CD8-positive, alpha-beta memory T cell (primary cell): ENCODE measurements at regions not wholly inside any gene's neighbourhood (a gene's known extent, or its start where the extent isn't known, plus 50 kb on each side); places are given as distances from the start of the nearest gene placed in this dataset.
"Not testable (repeated sequence)": the region's sequence is repeated elsewhere in the genome, so short reads cannot be mapped to it uniquely, and the experiment has no call there.

Experiments used
- CTCF ChIA-PET: fragments of 350-600 bp; sonication (Branson Sonifier 250); formaldehyde crosslinking; loops from one replicate; lab custom pipeline; 2021; ENCODE audit warnings: antibody characterized with exemption; lab: Charles Lee
- POLR2A ChIA-PET: fragments of 350-600 bp; sonication (Branson Sonifier 250); formaldehyde crosslinking; loops from one replicate; lab custom pipeline; 2021; ENCODE audit warnings: antibody characterized with exemption; lab: Charles Lee
- DNase-seq, 5 donors: peaks; one replicate each; pipeline versions ENCODE4 v3.0.0 to v3.0.0-alpha.2; 2020 to 2022; ENCODE audit warnings: mixed read lengths in 1 of 5
- H3K27ac ChIP-seq: one replicate; pipeline ENCODE4 v1.7.0; 2013; ENCODE audit warnings: low read depth, mild to moderate bottlenecking, low read length, moderate library complexity
- H3K27me3 ChIP-seq: 2 replicates; pipeline ENCODE4 v1.7.0; 2013; ENCODE audit warnings: low read length, mild to moderate bottlenecking; ENCODE audit not compliant: insufficient read depth, poor library complexity, severe bottlenecking
- H3K36me3 ChIP-seq: 2 replicates; pipeline ENCODE4 v1.7.0; 2013; ENCODE audit warnings: mild to moderate bottlenecking, low read length, moderate library complexity; ENCODE audit not compliant: insufficient read depth
- H3K4me1 ChIP-seq: 2 replicates; pipeline ENCODE4 v1.7.0; 2013; ENCODE audit warnings: mild to moderate bottlenecking, low read length, moderate library complexity; ENCODE audit not compliant: insufficient read depth
- H3K4me3 ChIP-seq: 2 replicates; pipeline ENCODE4 v1.7.0; 2013; ENCODE audit warnings: mild to moderate bottlenecking, low read length
- H3K9me3 ChIP-seq: 2 replicates; pipeline ENCODE4 v1.7.0; 2013; ENCODE audit warnings: mild to moderate bottlenecking, low read length
- H3K27ac Mint-ChIP-seq, 8 donors: one replicate each; pipeline ENCODE4 v1.8.0; 2020 to 2021; ENCODE audit warnings: mixed read lengths in 8 of 8, mild to moderate bottlenecking in 6 of 8, inconsistent platforms in 3 of 8, moderate library complexity in 3 of 8
- H3K27me3 Mint-ChIP-seq, 2 donors: one replicate each; pipeline ENCODE4 v1.8.0; 2020 to 2021; ENCODE audit warnings: mixed read lengths in 2 of 2, mild to moderate bottlenecking in 1 of 2, moderate library complexity in 1 of 2
- H3K36me3 Mint-ChIP-seq, 3 donors: one replicate each; pipeline ENCODE4 v1.8.0; 2020 to 2021; ENCODE audit warnings: mixed read lengths in 3 of 3, inconsistent platforms in 1 of 3, mild to moderate bottlenecking in 1 of 3
- H3K4me1 Mint-ChIP-seq, 3 donors: one replicate each; pipeline ENCODE4 v1.8.0; 2020 to 2021; ENCODE audit warnings: mixed read lengths in 3 of 3, inconsistent platforms in 1 of 3, mild to moderate bottlenecking in 1 of 3
- H3K4me3 Mint-ChIP-seq, 7 donors: one replicate each; pipeline ENCODE4 v1.8.0; 2020 to 2021; ENCODE audit warnings: mixed read lengths in 7 of 7, mild to moderate bottlenecking in 6 of 7, moderate library complexity in 4 of 7, inconsistent platforms in 2 of 7
- H3K9me3 Mint-ChIP-seq, 5 donors: one replicate each; pipeline ENCODE4 v1.8.0; 2020 to 2022; ENCODE audit warnings: mixed read lengths in 5 of 5, mild to moderate bottlenecking in 3 of 5, moderate library complexity in 2 of 5, inconsistent platforms in 1 of 5

GRCh38 chr7:77484785-77485184 is 52.3 kb upstream of the PTPN12 start:
- no peak overlapping the region for H3K27ac Mint-ChIP-seq
- Histone ChIP-seq H3K36me3 (no peaks in the 10 kb centered on the region), H3K9me3 (no peaks in the 10 kb centered on the region), H3K4me1 (peaks cover 4% of the 10 kb centered on the region), H3K27ac (no peak overlapping the region), H3K4me3 (no peak overlapping the region), H3K27me3 (no peaks in the 10 kb centered on the region)
- H3K27me3 Mint-ChIP-seq, result peaks cover 2 to 20% of the 10 kb centered on the region in 2 donors
- POLR2A ChIA-PET, result no interaction called here
- H3K4me1 Mint-ChIP-seq, result peaks cover 5 to 7% (median 6%) of the 10 kb centered on the region in 3 donors
- no peaks in the 10 kb centered on the region for H3K9me3 Mint-ChIP-seq
- H3K4me3 Mint-ChIP-seq, result no peak overlapping the region
- no peaks in the 10 kb centered on the region for H3K36me3 Mint-ChIP-seq
- CTCF ChIA-PET, result no interaction called here
- DNase-seq, result no peak

- H3K27me3 ChIP-seq, result no peaks in the 10 kb centered on the region
- ChIA-PET CTCF (interaction anchor here (0.9 kb wide), 1 partner anchor 8 kb away, joined by 3 read pairs; no protein-coding TSS in a partner anchor), POLR2A (no interaction called here)
- no peaks in the 10 kb centered on the region for H3K36me3 ChIP-seq
- H3K9me3 ChIP-seq, result no peaks in the 10 kb centered on the region
- H3K36me3 Mint-ChIP-seq, result no peaks in the 10 kb centered on the region
- H3K4me1 Mint-ChIP-seq, result peaks cover 5 to 7% (median 6%) of the 10 kb centered on the region in 3 donors
- H3K4me3 Mint-ChIP-seq, result no peak overlapping the region
- no peak overlapping the region for H3K27ac Mint-ChIP-seq
- no peak for DNase-seq
- peaks cover 4% of the 10 kb centered on the region for H3K4me1 ChIP-seq
- H3K4me3 ChIP-seq, result no peak overlapping the region
- no peak overlapping the region for H3K27ac ChIP-seq
- peaks cover 2 to 18% of the 10 kb centered on the region in 2 donors for H3K27me3 Mint-ChIP-seq
- no peaks in the 10 kb centered on the region for H3K9me3 Mint-ChIP-seq
Observed at GRCh38 chr7:77482015-77482414, 55.1 kb upstream of the PTPN12 start.

DNA sequence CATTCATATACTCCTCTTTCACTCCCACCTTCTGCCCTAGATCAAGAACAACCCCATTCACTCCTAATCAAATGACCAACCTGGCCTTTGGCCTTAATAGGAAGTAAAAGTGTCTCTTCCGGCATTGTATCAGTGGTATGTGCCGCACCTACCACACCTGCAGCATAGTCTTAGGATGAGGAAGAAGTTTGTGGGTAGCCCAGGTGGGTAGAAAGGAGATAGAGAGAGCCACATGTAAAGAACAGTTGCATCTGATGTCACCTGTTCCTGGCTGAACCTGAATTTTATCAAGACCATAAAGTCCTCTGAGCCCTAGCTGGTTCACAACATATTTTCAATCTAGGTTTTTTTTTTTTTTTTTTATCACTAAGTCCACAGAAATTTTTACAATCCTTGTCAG is 55.5 kb upstream of the PTPN12 start:
- DNase-seq, result peak in 1 of 5 donors; percentile 28
- Mint-ChIP-seq H3K4me1 (peaks cover 5 to 7% (median 6%) of the 10 kb centered on the region in 3 donors), H3K36me3 (no peaks in the 10 kb centered on the region), H3K9me3 (no peaks in the 10 kb centered on the region), H3K27ac (no peak overlapping the region), H3K4me3 (no peak overlapping the region), H3K27me3 (peaks cover 2 to 14% of the 10 kb centered on the region in 2 donors)
- CTCF ChIA-PET, result no interaction called here
- Histone ChIP-seq H3K27ac (no peak overlapping the region), H3K27me3 (no peaks in the 10 kb centered on the region), H3K36me3 (no peaks in the 10 kb centered on the region), H3K9me3 (no peaks in the 10 kb centered on the region), H3K4me3 (no peak overlapping the region), H3K4me1 (peaks cover 4% of the 10 kb centered on the region)
- POLR2A ChIA-PET, result no interaction called here

DNA sequence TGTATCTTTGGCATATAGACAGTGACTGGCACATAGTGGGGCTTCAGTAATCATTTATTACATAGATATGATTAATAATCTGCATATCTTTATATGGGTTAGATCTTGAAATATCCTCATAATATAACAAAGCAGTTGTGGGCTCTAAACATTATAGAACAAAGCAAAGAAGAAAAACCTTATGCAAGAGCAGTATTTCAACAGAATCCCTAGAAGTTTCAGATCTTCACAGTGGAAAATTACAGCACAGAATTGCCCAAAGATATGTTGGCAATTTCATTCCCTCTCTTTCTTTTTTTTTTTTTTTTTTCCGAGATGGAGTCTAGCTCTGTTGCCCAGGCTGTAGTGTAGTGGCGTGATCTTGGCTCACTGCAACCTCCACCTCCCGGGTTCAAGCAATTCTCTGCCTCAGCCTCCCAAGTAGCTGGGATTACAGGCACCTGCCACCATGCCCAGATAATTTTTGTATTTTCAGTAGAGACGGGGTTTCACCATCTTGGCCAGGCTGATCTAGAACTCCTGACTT is 56.9 kb upstream of the PTPN12 start:
- H3K36me3 ChIP-seq, H3K4me1 ChIP-seq, H3K27me3 ChIP-seq, H3K27ac ChIP-seq, H3K9me3 ChIP-seq, H3K27me3 Mint-ChIP-seq, DNase-seq, CTCF ChIA-PET, POLR2A ChIA-PET, H3K4me3 Mint-ChIP-seq, H3K4me1 Mint-ChIP-seq, H3K36me3 Mint-ChIP-seq, H3K9me3 Mint-ChIP-seq, H3K4me3 ChIP-seq: not testable (repeated sequence)
- peak overlapping the region in 1 of 8 donors; percentile 6 for H3K27ac Mint-ChIP-seq

GRCh38 chr7:77479536-77480088 is 57.5 kb upstream of the PTPN12 start:
- CTCF ChIA-PET, result no interaction called here
- no peak for DNase-seq
- Histone ChIP-seq H3K4me1 (peaks cover 4% of the 10 kb centered on the region), H3K27ac (no peak overlapping the region), H3K9me3 (no peaks in the 10 kb centered on the region), H3K36me3 (no peaks in the 10 kb centered on the region), H3K4me3 (no peak overlapping the region), H3K27me3 (no peaks in the 10 kb centered on the region)
- H3K4me3 Mint-ChIP-seq, result no peak overlapping the region
- H3K4me1 Mint-ChIP-seq, result peaks cover 6 to 7% (median 7%) of the 10 kb centered on the region in 3 donors
- POLR2A ChIA-PET, result no interaction called here
- H3K27me3 Mint-ChIP-seq, result peaks cover 2 to 3% of the 10 kb centered on the region in 2 donors
- no peak overlapping the region for H3K27ac Mint-ChIP-seq
- no peaks in the 10 kb centered on the region for H3K9me3 Mint-ChIP-seq
- no peaks in the 10 kb centered on the region for H3K36me3 Mint-ChIP-seq

- no peaks in the 10 kb centered on the region for H3K36me3 ChIP-seq
- Mint-ChIP-seq H3K27me3 (peaks cover 2 to 3% of the 10 kb centered on the region in 2 donors), H3K4me1 (peaks cover 6 to 7% (median 6%) of the 10 kb centered on the region in 3 donors), H3K27ac (no peak overlapping the region), H3K9me3 (no peaks in the 10 kb centered on the region), H3K4me3 (no peak overlapping the region), H3K36me3 (peaks cover 0 to 3% (median 0%) of the 10 kb centered on the region in 3 donors)
- no peaks in the 10 kb centered on the region for H3K9me3 ChIP-seq
- no peak for DNase-seq
- H3K4me1 ChIP-seq, result peaks cover 1% of the 10 kb centered on the region
- no peak overlapping the region for H3K27ac ChIP-seq
- no peak overlapping the region for H3K4me3 ChIP-seq
- no peaks in the 10 kb centered on the region for H3K27me3 ChIP-seq
- CTCF ChIA-PET, result no interaction called here
- POLR2A ChIA-PET, result no interaction called here
Observed at GRCh38 chr7:77476871-77477270, 60.2 kb upstream of the PTPN12 start.

- H3K9me3 ChIP-seq, result no peaks in the 10 kb centered on the region
- Mint-ChIP-seq H3K27me3 (peaks cover 0 to 3% of the 10 kb centered on the region in 2 donors), H3K9me3 (no peaks in the 10 kb centered on the region), H3K4me1 (peaks cover 0 to 2% (median 0%) of the 10 kb centered on the region in 3 donors), H3K4me3 (no peak overlapping the region), H3K36me3 (peaks cover 0 to 3% (median 0%) of the 10 kb centered on the region in 3 donors), H3K27ac (peak overlapping the region in 1 of 8 donors; percentile 44)
- no peaks in the 10 kb centered on the region for H3K36me3 ChIP-seq
- no peak overlapping the region for H3K4me3 ChIP-seq
- no peaks in the 10 kb centered on the region for H3K4me1 ChIP-seq
- no peak for DNase-seq
- CTCF ChIA-PET, result no interaction called here
- POLR2A ChIA-PET, result no interaction called here
- H3K27me3 ChIP-seq, result no peaks in the 10 kb centered on the region
- H3K27ac ChIP-seq, result no peak overlapping the region
Observed at GRCh38 chr7:77475181-77475580, 59.0 kb upstream of the GSAP start.

- Mint-ChIP-seq H3K36me3 (peaks cover 0 to 3% (median 0%) of the 10 kb centered on the region in 3 donors), H3K9me3 (no peaks in the 10 kb centered on the region), H3K4me3 (no peak overlapping the region), H3K4me1 (peaks cover 0 to 2% (median 0%) of the 10 kb centered on the region in 3 donors), H3K27me3 (peaks cover 0 to 3% of the 10 kb centered on the region in 2 donors), H3K27ac (no peak overlapping the region)
- no peaks in the 10 kb centered on the region for H3K27me3 ChIP-seq
- no peak for DNase-seq
- H3K9me3 ChIP-seq, result no peaks in the 10 kb centered on the region
- H3K36me3 ChIP-seq, result no peaks in the 10 kb centered on the region
- no peak overlapping the region for H3K4me3 ChIP-seq
- CTCF ChIA-PET, result interaction anchor here (0.6 to 1.5 kb wide), 2 partner anchors 8 to 21 kb away, joined by 3 read pairs; no protein-coding TSS in a partner anchor
- H3K27ac ChIP-seq, result no peak overlapping the region
- POLR2A ChIA-PET, result no interaction called here
- H3K4me1 ChIP-seq, result no peaks in the 10 kb centered on the region
Observed at GRCh38 chr7:77474756-77475155, 58.6 kb upstream of the GSAP start.
